Kidney glomerular epithelial cell (primary cell): ENCODE measurements at regions not wholly inside any gene's neighbourhood (a gene's known extent, or its start where the extent isn't known, plus 50 kb on each side); places are given as distances from the start of the nearest gene placed in this dataset.
A peak's percentile ranks its signal among the peaks of the same experiment; 100 is the strongest.
"Not testable (repeated sequence)": the region's sequence is repeated elsewhere in the genome, so short reads cannot be mapped to it uniquely, and the experiment has no call there.

Experiments
- DNase-seq: peaks from one replicate; lab custom pipeline; 2025; lab: John Stamatoyannopoulos, UW

DNA sequence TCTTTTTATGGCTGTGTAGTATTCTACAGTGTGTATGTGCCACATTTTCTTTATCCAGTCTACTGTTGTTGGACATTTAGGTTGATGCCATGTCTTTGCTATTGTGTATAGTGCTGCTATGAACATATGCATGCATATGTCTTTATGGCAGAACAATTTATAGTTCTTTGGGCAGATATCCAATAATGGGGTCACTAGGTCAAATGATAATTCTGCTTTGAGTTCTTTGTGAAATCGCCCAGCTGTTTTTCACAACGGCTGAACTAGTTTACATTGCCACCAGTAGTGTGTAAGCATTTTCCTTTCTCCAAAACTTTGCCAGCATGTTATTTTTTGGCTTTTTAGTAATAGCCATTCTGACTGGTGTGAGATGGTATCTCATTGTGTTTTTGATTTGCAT, 214.8 kb upstream of the TMEM229A start:
- DNase-seq = no peak

GRCh38 chr7:124246262-124246863, 213.5 kb upstream of the TMEM229A start:
- DNase-seq = no peak

GRCh38 chr7:124244469-124244868, 211.6 kb upstream of the TMEM229A start:
- not testable (repeated sequence) for DNase-seq

GRCh38 chr7:124219681-124220080, 186.8 kb upstream of the TMEM229A start:
- DNase-seq = no peak

GRCh38 chr7:124208642-124209041, 175.8 kb upstream of the TMEM229A start:
- no peak for DNase-seq

DNA sequence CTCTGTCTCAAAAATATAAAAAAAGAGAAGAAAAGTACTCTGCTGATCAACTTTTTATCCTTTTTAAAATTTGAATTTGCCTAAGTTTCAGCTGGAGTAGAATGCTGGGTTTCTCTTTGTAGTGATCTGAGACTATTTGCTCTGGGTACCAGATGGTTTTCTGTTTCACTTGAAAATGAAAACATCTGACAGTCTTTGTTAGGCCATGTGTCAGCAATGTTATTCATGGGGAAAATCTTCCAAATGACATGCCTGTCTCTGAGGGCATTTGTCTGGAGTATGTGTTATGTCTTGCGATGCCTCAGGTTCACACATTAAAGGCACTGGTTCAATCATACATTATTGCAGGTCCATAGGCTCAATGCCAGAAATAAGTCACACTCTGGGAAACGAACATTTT, 175.3 kb upstream of the TMEM229A start:
- DNase-seq = no peak

- DNase-seq = no peak
These were observed 172.7 kb upstream of the TMEM229A start for GRCh38 chr7:124205526-124205925.

DNA sequence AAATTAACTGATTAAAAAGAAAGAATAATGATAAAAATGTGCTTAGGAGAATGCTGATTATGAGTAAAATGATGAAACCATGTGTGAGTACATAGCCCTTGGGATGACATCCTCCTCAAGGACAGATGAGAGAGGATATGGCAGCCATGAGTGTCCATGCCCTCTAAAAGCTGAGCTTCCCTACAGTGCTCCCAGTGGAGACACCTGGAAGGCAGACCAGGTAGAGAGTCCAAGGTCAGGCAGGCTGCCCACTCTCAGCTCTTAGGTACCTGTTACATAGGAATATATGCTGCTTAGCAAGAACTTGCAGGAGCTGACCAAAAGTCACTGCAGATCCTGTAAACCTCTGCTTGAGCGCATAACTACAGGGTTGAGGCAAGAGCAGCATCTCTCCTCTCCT, 169.7 kb upstream of the TMEM229A start:
- no peak for DNase-seq

- no peak for DNase-seq
These were observed 169.0 kb upstream of the TMEM229A start for GRCh38 chr7:124201768-124202349.

DNA sequence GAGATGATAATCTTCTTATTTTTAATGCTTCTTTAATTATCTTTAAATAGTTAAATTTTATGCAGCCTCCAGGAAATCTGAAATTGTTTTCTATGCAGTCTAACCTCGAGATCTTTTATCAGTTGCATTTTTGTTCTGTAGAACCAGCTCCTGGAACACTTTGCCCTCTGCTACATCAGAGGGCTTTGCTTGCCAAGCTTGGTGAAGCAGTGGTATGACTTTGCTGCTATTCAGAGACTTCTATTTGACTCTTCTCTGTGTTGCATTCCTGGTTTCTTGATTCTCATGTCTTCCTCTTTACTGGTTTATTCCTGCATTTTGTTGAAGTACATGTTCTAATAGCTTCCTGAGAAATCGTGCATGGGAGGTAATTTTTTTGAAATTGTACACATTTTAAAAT, 163.7 kb upstream of the TMEM229A start:
- DNase-seq = no peak

GRCh38 chr7:124192885-124193284, 160.0 kb upstream of the TMEM229A start:
- no peak for DNase-seq

GRCh38 chr7:124191713-124192112, 158.8 kb upstream of the TMEM229A start:
- no peak for DNase-seq

- no peak for DNase-seq
These were observed 158.2 kb upstream of the TMEM229A start for GRCh38 chr7:124191030-124191429.

DNA sequence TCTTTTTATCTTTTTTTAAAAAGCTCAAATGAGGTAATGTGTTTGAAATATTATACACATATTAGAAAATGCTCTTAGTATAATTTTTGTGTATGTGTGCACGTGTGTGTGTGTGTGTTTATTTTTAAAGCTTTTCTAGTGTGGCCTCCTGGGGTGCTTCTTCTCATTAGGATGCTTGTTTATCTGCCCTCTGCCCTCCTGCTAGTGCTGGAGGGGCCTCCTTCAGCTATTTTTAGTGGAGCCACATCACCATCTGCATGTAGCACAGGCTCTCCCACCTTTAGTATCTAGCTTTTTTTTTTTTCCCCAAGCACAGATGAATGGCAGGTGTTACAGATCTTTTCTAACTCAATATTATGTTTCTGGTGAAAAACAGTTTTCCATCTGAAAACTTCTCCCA, 155.7 kb upstream of the TMEM229A start:
- DNase-seq = no peak

- DNase-seq = no peak
These were observed 155.1 kb upstream of the TMEM229A start for GRCh38 chr7:124187962-124188361.

GRCh38 chr7:124183649-124184048, 150.8 kb upstream of the TMEM229A start:
- no peak for DNase-seq

- no peak for DNase-seq
These were observed 146.8 kb upstream of the TMEM229A start for GRCh38 chr7:124179641-124180040.

GRCh38 chr7:124177891-124178290, 145.0 kb upstream of the TMEM229A start:
- DNase-seq = no peak

GRCh38 chr7:124171812-124172211, 138.9 kb upstream of the TMEM229A start:
- not testable (repeated sequence) for DNase-seq

- DNase-seq = peak; percentile 5
These were observed 138.2 kb upstream of the TMEM229A start for GRCh38 chr7:124171068-124171467.

GRCh38 chr7:124168616-124169015, 135.7 kb upstream of the TMEM229A start:
- no peak for DNase-seq

GRCh38 chr7:124162667-124163066, 129.8 kb upstream of the TMEM229A start:
- DNase-seq = no peak

DNA sequence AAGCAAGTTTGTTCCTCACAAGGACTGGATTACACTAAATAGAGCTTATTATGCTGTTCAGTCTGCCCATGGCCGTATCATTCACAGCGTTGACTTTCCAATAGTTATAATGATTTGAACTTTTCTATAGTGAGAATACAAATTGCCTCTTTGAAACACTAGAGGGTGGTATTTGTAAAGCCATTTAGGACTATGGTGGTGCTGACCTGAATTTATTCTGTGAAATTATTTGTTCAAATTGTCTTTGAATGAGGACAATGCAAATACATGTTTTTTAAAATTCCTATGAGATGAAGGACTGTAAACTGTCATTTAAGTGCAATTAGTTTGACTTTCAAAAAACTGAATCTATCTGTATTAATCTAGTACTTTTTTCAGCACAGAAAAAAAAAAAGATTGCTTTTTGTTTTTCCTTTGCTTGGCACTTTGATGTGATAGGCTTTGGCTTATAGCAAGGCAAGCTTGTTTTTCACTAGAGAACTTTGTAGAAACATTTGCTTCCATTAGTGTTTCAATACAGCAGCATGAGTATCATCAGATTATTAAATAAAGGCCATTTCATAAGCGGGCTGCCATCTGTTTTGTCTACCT, 122.7 kb upstream of the TMEM229A start:
- DNase-seq = peak; percentile 16
